ENCODE measurements at regions not wholly inside any gene's neighbourhood (a gene's known extent, or its start where the extent isn't known, plus 50 kb on each side); places are given as distances from the start of the nearest gene placed in this dataset.

GRCh38 chr6:90707246-90707645, 120.4 kb upstream of the MAP3K7 start:
- Histone ChIP-seq H3K36me3 (ENCODE audit: control insufficient read depth, insufficient read depth, low read length) (no peaks in the 10 kb centered on the region), H3K9me3 (ENCODE audit: control insufficient read depth, insufficient read depth, low read length) (no peaks in the 10 kb centered on the region), H3K4me1 (ENCODE audit: control insufficient read depth, insufficient read depth, low read length) (peaks cover 11% of the 10 kb centered on the region), H3K27me3 (ENCODE audit: control insufficient read depth, insufficient read depth, low read length) (no peaks in the 10 kb centered on the region), H3K9ac (ENCODE audit: low read depth, low read length) (no peak overlapping the region), H3K4me3 (ENCODE audit: low read depth, low read length) (no peak overlapping the region), H3K27ac (ENCODE audit: low read depth, low read length) (no peak overlapping the region)

- Histone ChIP-seq H3K4me3 (ENCODE audit: low read depth, low read length) (no peak overlapping the region), H3K27ac (ENCODE audit: low read depth, low read length) (no peak overlapping the region), H3K9ac (ENCODE audit: low read depth, low read length) (no peak overlapping the region), H3K4me1 (ENCODE audit: control insufficient read depth, insufficient read depth, low read length) (peaks cover 12% of the 10 kb centered on the region), H3K27me3 (ENCODE audit: control insufficient read depth, insufficient read depth, low read length) (no peaks in the 10 kb centered on the region), H3K36me3 (ENCODE audit: control insufficient read depth, insufficient read depth, low read length) (no peaks in the 10 kb centered on the region), H3K9me3 (ENCODE audit: control insufficient read depth, insufficient read depth, low read length) (no peaks in the 10 kb centered on the region)
Measured at GRCh38 chr6:90703336-90703735, 116.5 kb upstream of the MAP3K7 start.

- Histone ChIP-seq H3K4me3 (ENCODE audit: low read depth, low read length) (no peak overlapping the region), H3K9me3 (ENCODE audit: control insufficient read depth, insufficient read depth, low read length) (no peaks in the 10 kb centered on the region), H3K4me1 (ENCODE audit: control insufficient read depth, insufficient read depth, low read length) (peaks cover 9% of the 10 kb centered on the region), H3K9ac (ENCODE audit: low read depth, low read length) (no peak overlapping the region), H3K27ac (ENCODE audit: low read depth, low read length) (no peak overlapping the region), H3K36me3 (ENCODE audit: control insufficient read depth, insufficient read depth, low read length) (no peaks in the 10 kb centered on the region), H3K27me3 (ENCODE audit: control insufficient read depth, insufficient read depth, low read length) (no peaks in the 10 kb centered on the region)
Measured at GRCh38 chr6:90701926-90702325, 115.1 kb upstream of the MAP3K7 start.

GRCh38 chr6:90701146-90701781, 114.4 kb upstream of the MAP3K7 start:
- Histone ChIP-seq H3K27ac (ENCODE audit: low read depth, low read length) (no peak overlapping the region), H3K4me1 (ENCODE audit: control insufficient read depth, insufficient read depth, low read length) (peaks cover 9% of the 10 kb centered on the region), H3K4me3 (ENCODE audit: low read depth, low read length) (no peak overlapping the region), H3K27me3 (ENCODE audit: control insufficient read depth, insufficient read depth, low read length) (no peaks in the 10 kb centered on the region), H3K9me3 (ENCODE audit: control insufficient read depth, insufficient read depth, low read length) (no peaks in the 10 kb centered on the region), H3K9ac (ENCODE audit: low read depth, low read length) (no peak overlapping the region), H3K36me3 (ENCODE audit: control insufficient read depth, insufficient read depth, low read length) (no peaks in the 10 kb centered on the region)

GRCh38 chr6:90695316-90695715, 108.4 kb upstream of the MAP3K7 start:
- H3K4me1 ChIP-seq (ENCODE audit: control insufficient read depth, insufficient read depth, low read length), result 0 out of 2 replicates have a peak, but pooled peaks cover 7% of the 10 kb centered on the region
- H3K9me3 ChIP-seq (ENCODE audit: control insufficient read depth, insufficient read depth, low read length), result no peaks in the 10 kb centered on the region
- H3K9ac ChIP-seq (ENCODE audit: low read depth, low read length), result no peak overlapping the region
- H3K27me3 ChIP-seq (ENCODE audit: control insufficient read depth, insufficient read depth, low read length), result no peaks in the 10 kb centered on the region
- no peaks in the 10 kb centered on the region for H3K36me3 ChIP-seq (ENCODE audit: control insufficient read depth, insufficient read depth, low read length)
- no peak overlapping the region for H3K27ac ChIP-seq (ENCODE audit: low read depth, low read length)
- H3K4me3 ChIP-seq (ENCODE audit: low read depth, low read length), result no peak overlapping the region

- Histone ChIP-seq H3K9ac (ENCODE audit: low read depth, low read length) (no peak overlapping the region), H3K27me3 (ENCODE audit: control insufficient read depth, insufficient read depth, low read length) (no peaks in the 10 kb centered on the region), H3K4me3 (ENCODE audit: low read depth, low read length) (no peak overlapping the region), H3K36me3 (ENCODE audit: control insufficient read depth, insufficient read depth, low read length) (no peaks in the 10 kb centered on the region), H3K4me1 (ENCODE audit: control insufficient read depth, insufficient read depth, low read length) (0 out of 2 replicates have a peak, but pooled peaks cover 7% of the 10 kb centered on the region), H3K9me3 (ENCODE audit: control insufficient read depth, insufficient read depth, low read length) (no peaks in the 10 kb centered on the region), H3K27ac (ENCODE audit: low read depth, low read length) (no peak overlapping the region)
Measured at GRCh38 chr6:90694802-90695201, 107.9 kb upstream of the MAP3K7 start.

GRCh38 chr6:90691823-90692222, 105.0 kb upstream of the MAP3K7 start:
- no peak overlapping the region for H3K4me3 ChIP-seq (ENCODE audit: low read depth, low read length)
- no peaks in the 10 kb centered on the region for H3K27me3 ChIP-seq (ENCODE audit: control insufficient read depth, insufficient read depth, low read length)

GRCh38 chr6:90689172-90689571, 102.3 kb upstream of the MAP3K7 start:
- no peaks in the 10 kb centered on the region for H3K36me3 ChIP-seq (ENCODE audit: control insufficient read depth, insufficient read depth, low read length)
- no peak overlapping the region for H3K4me3 ChIP-seq (ENCODE audit: low read depth, low read length)
- no peaks in the 10 kb centered on the region for H3K9me3 ChIP-seq (ENCODE audit: control insufficient read depth, insufficient read depth, low read length)
- no peak overlapping the region for H3K9ac ChIP-seq (ENCODE audit: low read depth, low read length)
- no peaks in the 10 kb centered on the region for H3K27me3 ChIP-seq (ENCODE audit: control insufficient read depth, insufficient read depth, low read length)
- H3K27ac ChIP-seq (ENCODE audit: low read depth, low read length), result no peak overlapping the region
- H3K4me1 ChIP-seq (ENCODE audit: control insufficient read depth, insufficient read depth, low read length), result 0 out of 2 replicates have a peak, but pooled peaks cover 7% of the 10 kb centered on the region

More at GRCh38 chr6:90691823-90692222, 105.0 kb upstream of the MAP3K7 start:
- 0 out of 2 replicates have a peak, but pooled peaks cover 7% of the 10 kb centered on the region for H3K4me1 ChIP-seq (ENCODE audit: control insufficient read depth, insufficient read depth, low read length)
- H3K9ac ChIP-seq (ENCODE audit: low read depth, low read length), result no peak overlapping the region
- no peaks in the 10 kb centered on the region for H3K9me3 ChIP-seq (ENCODE audit: control insufficient read depth, insufficient read depth, low read length)
- no peak overlapping the region for H3K27ac ChIP-seq (ENCODE audit: low read depth, low read length)
- no peaks in the 10 kb centered on the region for H3K36me3 ChIP-seq (ENCODE audit: control insufficient read depth, insufficient read depth, low read length)

- Histone ChIP-seq H3K27ac (ENCODE audit: low read depth, low read length) (no peak overlapping the region), H3K4me3 (ENCODE audit: low read depth, low read length) (no peak overlapping the region), H3K36me3 (ENCODE audit: control insufficient read depth, insufficient read depth, low read length) (no peaks in the 10 kb centered on the region), H3K9me3 (ENCODE audit: control insufficient read depth, insufficient read depth, low read length) (no peaks in the 10 kb centered on the region), H3K27me3 (ENCODE audit: control insufficient read depth, insufficient read depth, low read length) (no peaks in the 10 kb centered on the region), H3K9ac (ENCODE audit: low read depth, low read length) (no peak overlapping the region), H3K4me1 (ENCODE audit: control insufficient read depth, insufficient read depth, low read length) (0 out of 2 replicates have a peak, but pooled peaks cover 7% of the 10 kb centered on the region)
Measured at GRCh38 chr6:90687775-90688380, 101.0 kb upstream of the MAP3K7 start.

- Histone ChIP-seq H3K4me3 (ENCODE audit: low read depth, low read length) (no peak overlapping the region), H3K27ac (ENCODE audit: low read depth, low read length) (no peak overlapping the region), H3K36me3 (ENCODE audit: control insufficient read depth, insufficient read depth, low read length) (no peaks in the 10 kb centered on the region), H3K4me1 (ENCODE audit: control insufficient read depth, insufficient read depth, low read length) (peaks cover 19% of the 10 kb centered on the region), H3K9me3 (ENCODE audit: control insufficient read depth, insufficient read depth, low read length) (no peaks in the 10 kb centered on the region), H3K9ac (ENCODE audit: low read depth, low read length) (no peak overlapping the region), H3K27me3 (ENCODE audit: control insufficient read depth, insufficient read depth, low read length) (no peaks in the 10 kb centered on the region)
Measured at GRCh38 chr6:90681863-90682262, 95.0 kb upstream of the MAP3K7 start.

GRCh38 chr6:90678049-90678779, 91.3 kb upstream of the MAP3K7 start:
- no peaks in the 10 kb centered on the region for H3K27me3 ChIP-seq (ENCODE audit: control insufficient read depth, insufficient read depth, low read length)
- peaks cover 36% of the 10 kb centered on the region for H3K4me1 ChIP-seq (ENCODE audit: control insufficient read depth, insufficient read depth, low read length)
- H3K9me3 ChIP-seq (ENCODE audit: control insufficient read depth, insufficient read depth, low read length), result no peaks in the 10 kb centered on the region
- no peak overlapping the region for H3K4me3 ChIP-seq (ENCODE audit: low read depth, low read length)
- peak overlapping the region; percentile 42 for H3K27ac ChIP-seq (ENCODE audit: low read depth, low read length)
- H3K36me3 ChIP-seq (ENCODE audit: control insufficient read depth, insufficient read depth, low read length), result no peaks in the 10 kb centered on the region
- H3K9ac ChIP-seq (ENCODE audit: low read depth, low read length), result no peak overlapping the region

All from HUES48 (cell line).